Forelimb muscle (tissue), 1 donor: ENCODE measurements at regions not wholly inside any gene's neighbourhood (a gene's known extent, or its start where the extent isn't known, plus 50 kb on each side); places are given as distances from the start of the nearest gene placed in this dataset.

Source experiments
- DNase-seq: peaks from one replicate; pipeline ENCODE4 v3.0.0-alpha.2; 2013; ENCODE audit warnings: low read depth

DNA sequence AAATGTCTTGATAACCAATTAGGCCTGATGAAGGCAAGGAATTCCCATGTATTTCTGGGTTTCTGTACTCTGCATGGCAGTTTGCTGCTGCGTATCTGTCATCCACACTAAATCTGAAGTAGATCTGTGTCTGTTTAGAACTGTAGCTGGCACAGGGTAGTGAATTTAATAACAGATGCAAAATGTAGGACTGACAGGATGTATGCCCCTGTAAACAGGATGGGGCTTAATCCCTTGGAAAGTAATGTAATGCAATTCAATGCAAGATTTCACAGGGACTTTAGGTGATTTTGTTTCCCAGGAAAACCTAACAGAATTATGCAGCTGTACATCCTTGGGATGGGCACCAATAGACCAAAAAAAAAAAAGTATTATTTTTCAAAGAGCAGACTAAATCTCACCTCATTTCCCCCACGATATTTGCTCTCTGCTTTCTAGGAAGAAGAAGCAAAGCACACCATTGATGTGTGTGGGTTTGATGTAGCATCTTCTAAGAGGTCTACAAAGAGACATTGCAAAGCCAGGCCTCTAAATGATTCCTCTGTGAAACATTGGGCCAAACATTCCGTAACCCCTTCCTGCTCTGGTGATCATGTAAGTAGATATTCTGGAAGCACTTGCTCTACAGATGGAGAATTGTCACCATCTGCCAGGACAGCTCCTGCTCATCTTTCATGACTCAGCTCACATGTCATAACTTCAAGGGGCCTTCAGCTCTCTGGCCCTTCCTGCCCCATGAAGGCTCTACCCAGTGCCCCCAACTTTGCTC is 464.3 kb upstream of the RGMA start:
- no peak for DNase-seq

GRCh38 chr15:93543093-93543492 is 454.1 kb upstream of the RGMA start:
- DNase-seq, result no peak

- no peak for DNase-seq
These were observed 438.5 kb upstream of the RGMA start for GRCh38 chr15:93527374-93528050.

DNA sequence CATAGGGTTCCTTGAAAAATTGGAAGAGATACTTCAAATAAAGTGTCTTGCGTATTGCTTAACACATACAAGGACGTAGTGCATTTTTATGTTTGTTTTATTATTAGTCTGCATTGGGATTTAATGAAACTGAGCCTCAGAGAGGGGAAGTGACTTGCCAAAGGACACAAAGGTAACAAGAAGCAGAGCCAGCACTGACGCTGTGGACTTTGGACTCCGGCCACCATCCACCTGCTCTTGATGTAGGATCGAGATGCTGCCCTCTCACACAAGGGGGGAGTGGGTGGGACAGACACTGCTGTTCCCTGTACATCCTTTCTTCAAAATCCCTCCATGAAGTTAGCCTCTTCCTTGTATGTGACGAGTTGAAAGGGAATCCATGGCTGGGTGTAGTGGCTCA is 435.4 kb upstream of the RGMA start:
- no peak for DNase-seq

GRCh38 chr15:93523481-93523880 is 434.5 kb upstream of the RGMA start:
- no peak for DNase-seq

- DNase-seq, result no peak
These were observed 431.2 kb upstream of the RGMA start for GRCh38 chr15:93520206-93520605.

DNA sequence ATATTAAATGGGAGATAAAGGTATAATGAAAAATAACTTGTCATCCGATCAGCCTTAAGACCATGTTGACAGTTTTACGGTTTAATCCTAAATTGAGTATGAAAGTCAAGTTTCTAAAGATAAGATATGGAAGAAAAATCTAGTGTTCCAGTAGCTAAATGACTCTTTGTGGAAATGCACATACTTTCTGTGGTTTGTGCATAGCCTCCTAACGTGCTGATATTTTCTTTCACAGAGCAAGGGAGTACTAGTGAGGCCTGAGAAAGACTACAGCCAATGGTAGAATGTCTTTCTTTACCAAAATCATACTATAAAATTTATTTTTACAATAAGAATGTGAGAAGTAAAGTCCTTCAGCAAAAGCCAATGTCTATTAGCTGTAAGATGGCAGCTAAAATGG is 430.6 kb upstream of the RGMA start:
- DNase-seq, result no peak

GRCh38 chr15:93517176-93517575 is 428.2 kb upstream of the RGMA start:
- no peak for DNase-seq

GRCh38 chr15:93515256-93516051 is 426.4 kb upstream of the RGMA start:
- peak; percentile 65 for DNase-seq

- no peak for DNase-seq
These were observed 417.6 kb upstream of the RGMA start for GRCh38 chr15:93506646-93507045.

- DNase-seq, result no peak
These were observed 416.5 kb upstream of the RGMA start for GRCh38 chr15:93505506-93505905.

GRCh38 chr15:93501946-93502345 is 412.9 kb upstream of the RGMA start:
- DNase-seq, result no peak

DNA sequence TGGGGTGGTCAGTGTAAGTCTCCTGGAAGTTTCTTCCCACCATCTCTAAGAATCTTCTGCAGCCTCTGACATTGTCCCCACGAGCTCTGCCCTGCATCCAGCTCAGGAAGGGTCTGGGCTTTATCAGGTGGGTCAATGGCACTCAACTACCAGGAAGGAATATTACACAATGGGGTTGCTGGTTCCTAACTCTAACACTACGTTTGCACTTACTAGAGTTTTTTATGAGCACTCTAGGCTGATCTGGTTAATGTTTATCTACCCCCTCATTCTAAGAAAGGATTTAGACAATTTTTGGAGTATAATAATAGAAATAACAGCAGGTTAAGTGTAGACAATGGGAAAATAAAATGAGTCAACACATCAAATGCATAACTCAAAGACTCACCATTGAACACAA is 411.1 kb upstream of the RGMA start:
- DNase-seq, result no peak

- no peak for DNase-seq
These were observed 408.3 kb upstream of the RGMA start for GRCh38 chr15:93497291-93497690.

GRCh38 chr15:93496888-93497287 is 407.9 kb upstream of the RGMA start:
- DNase-seq, result no peak

- no peak for DNase-seq
These were observed 407.0 kb upstream of the RGMA start for GRCh38 chr15:93495799-93496637.

DNA sequence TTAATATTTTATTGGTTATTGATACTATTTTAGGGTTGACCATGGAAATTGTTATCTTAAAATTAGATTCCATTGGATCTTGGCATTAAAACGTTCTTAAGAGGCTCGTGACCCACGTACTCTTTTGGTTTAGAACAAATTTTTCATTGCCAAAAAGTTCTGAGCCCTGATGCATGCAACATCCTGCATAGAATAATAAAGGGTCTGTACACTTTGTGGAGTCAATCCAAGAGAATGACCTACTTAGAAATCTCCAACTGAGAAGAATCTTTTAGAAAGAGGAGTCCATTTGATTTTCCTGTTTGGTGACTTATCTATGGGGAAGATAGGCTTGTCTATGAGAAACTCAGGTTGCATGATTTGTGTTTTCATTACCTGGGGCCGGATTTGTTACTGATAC is 404.2 kb upstream of the RGMA start:
- DNase-seq, result no peak

DNA sequence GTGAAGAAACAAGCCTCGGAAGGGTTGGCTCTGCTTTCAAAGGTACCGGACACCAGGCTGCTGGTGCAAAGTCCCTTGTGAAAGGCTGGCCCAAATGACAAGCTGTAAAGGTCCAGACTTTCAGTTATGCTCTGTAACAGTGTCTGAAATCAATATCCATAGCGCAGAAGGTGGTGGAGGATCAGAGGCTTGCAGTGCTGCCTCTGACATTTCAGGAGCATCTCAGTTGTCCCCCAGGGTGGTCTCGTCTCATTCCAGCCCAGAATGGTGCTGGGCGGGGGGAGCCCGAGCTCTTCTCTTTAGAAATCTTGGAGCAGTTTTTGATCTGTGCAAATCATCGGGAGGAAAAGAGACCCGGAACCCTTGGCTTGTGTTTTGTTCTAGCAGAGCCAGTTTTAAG is 402.3 kb upstream of the RGMA start:
- no peak for DNase-seq

DNA sequence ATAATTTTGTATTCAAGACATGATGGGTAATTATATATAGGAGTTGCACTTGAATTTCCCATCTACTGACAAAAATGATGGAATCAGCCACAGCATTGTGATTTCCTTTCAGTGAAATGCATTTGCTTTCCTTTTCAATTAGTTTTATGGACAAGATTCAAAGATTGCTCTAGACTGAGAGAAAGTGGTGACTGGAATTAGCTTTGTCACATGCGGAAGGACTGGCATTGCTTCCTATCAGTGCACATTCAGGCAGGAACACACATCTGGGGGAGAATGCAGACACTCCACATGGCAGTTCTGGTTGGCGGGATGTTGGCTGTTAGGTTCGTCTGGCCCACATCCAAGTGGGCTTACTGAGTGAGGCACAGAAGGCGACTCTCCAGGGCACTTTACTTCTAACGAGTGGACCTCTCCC is 399.3 kb upstream of the RGMA start:
- DNase-seq, result no peak

- no peak for DNase-seq
These were observed 397.6 kb upstream of the RGMA start for GRCh38 chr15:93486407-93487117.
